ENCODE measurements at regions not wholly inside any gene's neighbourhood (a gene's known extent, or its start where the extent isn't known, plus 50 kb on each side); places are given as distances from the start of the nearest gene placed in this dataset.

- no peak for DNase-seq
These were observed 173.3 kb downstream of the SPATA31D1 start for GRCh38 chr9:82161876-82162275.

- no peak for DNase-seq
These were observed 175.6 kb downstream of the SPATA31D1 start for GRCh38 chr9:82164159-82164558.

GRCh38 chr9:82167296-82167695 is 178.7 kb downstream of the SPATA31D1 start:
- no peak for DNase-seq

- no peak for DNase-seq
These were observed 180.0 kb downstream of the SPATA31D1 start for GRCh38 chr9:82168585-82168984.

- no peak for DNase-seq
These were observed 182.3 kb downstream of the SPATA31D1 start for GRCh38 chr9:82170866-82171265.

- DNase-seq, result no peak
These were observed 182.7 kb downstream of the SPATA31D1 start for GRCh38 chr9:82171271-82171670.

- no peak for DNase-seq
These were observed 192.1 kb downstream of the SPATA31D1 start for GRCh38 chr9:82180711-82181110.

- DNase-seq, result no peak
These were observed 194.7 kb downstream of the SPATA31D1 start for GRCh38 chr9:82183181-82183860.

- DNase-seq, result no peak
These were observed 196.0 kb downstream of the SPATA31D1 start for GRCh38 chr9:82184524-82184923.

GRCh38 chr9:82188817-82189216 is 200.2 kb downstream of the SPATA31D1 start:
- DNase-seq, result no peak

- no peak for DNase-seq
These were observed 202.7 kb downstream of the SPATA31D1 start for GRCh38 chr9:82191082-82191770.

GRCh38 chr9:82192211-82192610 is 203.6 kb downstream of the SPATA31D1 start:
- DNase-seq, result peak; percentile 8 to 9

GRCh38 chr9:82196622-82197441 is 208.3 kb downstream of the SPATA31D1 start:
- no peak for DNase-seq

GRCh38 chr9:82201196-82201595 is 212.6 kb downstream of the SPATA31D1 start:
- DNase-seq, result no peak

GRCh38 chr9:82202808-82203207 is 214.2 kb downstream of the SPATA31D1 start:
- no peak for DNase-seq

GRCh38 chr9:82206490-82206889 is 217.9 kb downstream of the SPATA31D1 start:
- no peak for DNase-seq

- DNase-seq, result no peak
These were observed 218.4 kb downstream of the SPATA31D1 start for GRCh38 chr9:82206946-82207345.

- DNase-seq, result no peak
These were observed 220.3 kb downstream of the SPATA31D1 start for GRCh38 chr9:82208741-82209450.

- no peak for DNase-seq
These were observed 221.4 kb downstream of the SPATA31D1 start for GRCh38 chr9:82209797-82210470.

- no peak for DNase-seq
These were observed 224.3 kb downstream of the SPATA31D1 start for GRCh38 chr9:82212885-82213284.

GRCh38 chr9:82216435-82216834 is 227.9 kb downstream of the SPATA31D1 start:
- no peak for DNase-seq

- no peak for DNase-seq
These were observed 234.9 kb downstream of the SPATA31D1 start for GRCh38 chr9:82223442-82223841.
